Mammary epithelial cell (primary cell): ENCODE measurements at regions not wholly inside any gene's neighbourhood (a gene's known extent, or its start where the extent isn't known, plus 50 kb on each side); places are given as distances from the start of the nearest gene placed in this dataset.
"Not testable (repeated sequence)": the region's sequence is repeated elsewhere in the genome, so short reads cannot be mapped to it uniquely, and the experiment has no call there.

ENCODE experiments used
- EZH2 ChIP-seq: IDR thresholded peaks from 2 replicates; pipeline ENCODE4 v1.6.1; 2012; ENCODE audit warnings: low read length, inconsistent platforms, borderline replicate concordance
- TF ChIP-seq, protein P1 (sequence below), 2 donors: IDR thresholded peaks in 1 of 2; conservative IDR thresholded peaks in 1 of 2; 2 replicates each; pipeline ENCODE4 v1.5.1; 2011 to 2012; ENCODE audit warnings: inconsistent platforms in 2 of 2, low read length in 2 of 2, mild to moderate bottlenecking in 2 of 2, control low read depth in 1 of 2, low read depth in 1 of 2; ENCODE audit not compliant: insufficient read depth in 1 of 2; ENCODE audit errors: extremely low read depth in 1 of 2

DNA sequence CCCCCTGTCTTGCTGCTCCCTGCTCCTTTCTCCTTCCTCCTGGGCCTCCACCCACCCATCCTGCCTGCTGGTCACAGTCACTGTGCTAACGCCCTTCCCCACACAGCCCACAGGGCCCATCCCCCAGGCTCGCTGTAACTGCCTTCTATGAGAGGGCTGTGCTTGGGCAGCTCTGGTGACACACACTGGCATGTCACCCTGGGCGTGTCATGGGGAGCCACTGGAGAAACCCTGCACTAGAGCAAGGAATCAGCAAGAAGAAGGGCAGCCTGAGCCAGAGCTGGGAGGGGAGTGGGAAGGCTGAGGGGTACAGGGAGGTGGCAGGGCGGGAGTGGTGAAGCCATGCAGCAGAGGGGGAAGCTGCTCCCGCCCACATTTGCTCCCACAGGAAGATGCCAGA is 128.4 kb upstream of the FOXD4L5 start:
- TF ChIP-seq, protein P1, sequence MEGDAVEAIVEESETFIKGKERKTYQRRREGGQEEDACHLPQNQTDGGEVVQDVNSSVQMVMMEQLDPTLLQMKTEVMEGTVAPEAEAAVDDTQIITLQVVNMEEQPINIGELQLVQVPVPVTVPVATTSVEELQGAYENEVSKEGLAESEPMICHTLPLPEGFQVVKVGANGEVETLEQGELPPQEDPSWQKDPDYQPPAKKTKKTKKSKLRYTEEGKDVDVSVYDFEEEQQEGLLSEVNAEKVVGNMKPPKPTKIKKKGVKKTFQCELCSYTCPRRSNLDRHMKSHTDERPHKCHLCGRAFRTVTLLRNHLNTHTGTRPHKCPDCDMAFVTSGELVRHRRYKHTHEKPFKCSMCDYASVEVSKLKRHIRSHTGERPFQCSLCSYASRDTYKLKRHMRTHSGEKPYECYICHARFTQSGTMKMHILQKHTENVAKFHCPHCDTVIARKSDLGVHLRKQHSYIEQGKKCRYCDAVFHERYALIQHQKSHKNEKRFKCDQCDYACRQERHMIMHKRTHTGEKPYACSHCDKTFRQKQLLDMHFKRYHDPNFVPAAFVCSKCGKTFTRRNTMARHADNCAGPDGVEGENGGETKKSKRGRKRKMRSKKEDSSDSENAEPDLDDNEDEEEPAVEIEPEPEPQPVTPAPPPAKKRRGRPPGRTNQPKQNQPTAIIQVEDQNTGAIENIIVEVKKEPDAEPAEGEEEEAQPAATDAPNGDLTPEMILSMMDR (conservative IDR thresholded peaks at IDR 0.05 in 1 of 2, IDR thresholded peaks at IDR 0.05 in 1 of 2; ENCODE audit: extremely low read depth in 1 of 2, insufficient read depth in 1 of 2, low read depth in 1 of 2, low read length in 2 of 2), result not testable (repeated sequence)
- not testable (repeated sequence) for TF ChIP-seq EZH2
